HG03064 (cell line): ENCODE measurements at regions not wholly inside any gene's neighbourhood (a gene's known extent, or its start where the extent isn't known, plus 50 kb on each side); places are given as distances from the start of the nearest gene placed in this dataset.

Source experiments
- ATAC-seq: cut with Tn5 transposase; IDR thresholded peaks from one replicate; pipeline ENCODE4 v1.9.1; 2021; ENCODE audit warnings: low read depth; ENCODE audit not compliant: unreplicated experiment

- no peak for ATAC-seq
These were observed 237.7 kb upstream of the IPO5 start for GRCh38 chr13:97715763-97716162.

GRCh38 chr13:97716746-97717145 lies 236.7 kb upstream of the IPO5 start:
- ATAC-seq: no peak

- no peak for ATAC-seq
These were observed 233.7 kb upstream of the IPO5 start for GRCh38 chr13:97719736-97720135.

GRCh38 chr13:97720896-97721295 lies 232.6 kb upstream of the IPO5 start:
- no peak for ATAC-seq

GRCh38 chr13:97723655-97724054 lies 229.8 kb upstream of the IPO5 start:
- ATAC-seq: no peak

GRCh38 chr13:97724450-97724849 lies 229.0 kb upstream of the IPO5 start:
- no peak for ATAC-seq

- no peak for ATAC-seq
These were observed 226.7 kb upstream of the IPO5 start for GRCh38 chr13:97726664-97727280.

GRCh38 chr13:97727991-97728390 lies 225.5 kb upstream of the IPO5 start:
- ATAC-seq: no peak

GRCh38 chr13:97736436-97736835 lies 217.0 kb upstream of the IPO5 start:
- no peak for ATAC-seq

GRCh38 chr13:97742084-97742483 lies 211.4 kb upstream of the IPO5 start:
- no peak for ATAC-seq

GRCh38 chr13:97743938-97744337 lies 209.5 kb upstream of the IPO5 start:
- ATAC-seq: no peak

- no peak for ATAC-seq
These were observed 206.8 kb upstream of the IPO5 start for GRCh38 chr13:97746649-97747048.

GRCh38 chr13:97749174-97749573 lies 204.3 kb upstream of the IPO5 start:
- no peak for ATAC-seq

GRCh38 chr13:97751477-97751876 lies 202.0 kb upstream of the IPO5 start:
- ATAC-seq: no peak

- ATAC-seq: no peak
These were observed 200.4 kb upstream of the IPO5 start for GRCh38 chr13:97752961-97753668.

- ATAC-seq: no peak
These were observed 199.4 kb upstream of the IPO5 start for GRCh38 chr13:97753942-97754670.

- no peak for ATAC-seq
These were observed 195.7 kb upstream of the IPO5 start for GRCh38 chr13:97757807-97758206.

GRCh38 chr13:97758317-97758716 lies 195.2 kb upstream of the IPO5 start:
- ATAC-seq: no peak

GRCh38 chr13:97761796-97762540 lies 191.5 kb upstream of the IPO5 start:
- ATAC-seq: no peak

- ATAC-seq: no peak
These were observed 186.7 kb upstream of the IPO5 start for GRCh38 chr13:97766749-97767148.

GRCh38 chr13:97768134-97768533 lies 185.3 kb upstream of the IPO5 start:
- ATAC-seq: no peak
